NOMO-1 treated with dmso at 0.1 percent for 144 hours (cell line): ENCODE measurements at regions not wholly inside any gene's neighbourhood (a gene's known extent, or its start where the extent isn't known, plus 50 kb on each side); places are given as distances from the start of the nearest gene placed in this dataset.
"Not testable (repeated sequence)": the region's sequence is repeated elsewhere in the genome, so short reads cannot be mapped to it uniquely, and the experiment has no call there.

Experiments
- DNase-seq: peaks from one replicate; lab custom pipeline; 2025; ENCODE audit not compliant: unreplicated experiment; lab: John Stamatoyannopoulos, UW

DNA sequence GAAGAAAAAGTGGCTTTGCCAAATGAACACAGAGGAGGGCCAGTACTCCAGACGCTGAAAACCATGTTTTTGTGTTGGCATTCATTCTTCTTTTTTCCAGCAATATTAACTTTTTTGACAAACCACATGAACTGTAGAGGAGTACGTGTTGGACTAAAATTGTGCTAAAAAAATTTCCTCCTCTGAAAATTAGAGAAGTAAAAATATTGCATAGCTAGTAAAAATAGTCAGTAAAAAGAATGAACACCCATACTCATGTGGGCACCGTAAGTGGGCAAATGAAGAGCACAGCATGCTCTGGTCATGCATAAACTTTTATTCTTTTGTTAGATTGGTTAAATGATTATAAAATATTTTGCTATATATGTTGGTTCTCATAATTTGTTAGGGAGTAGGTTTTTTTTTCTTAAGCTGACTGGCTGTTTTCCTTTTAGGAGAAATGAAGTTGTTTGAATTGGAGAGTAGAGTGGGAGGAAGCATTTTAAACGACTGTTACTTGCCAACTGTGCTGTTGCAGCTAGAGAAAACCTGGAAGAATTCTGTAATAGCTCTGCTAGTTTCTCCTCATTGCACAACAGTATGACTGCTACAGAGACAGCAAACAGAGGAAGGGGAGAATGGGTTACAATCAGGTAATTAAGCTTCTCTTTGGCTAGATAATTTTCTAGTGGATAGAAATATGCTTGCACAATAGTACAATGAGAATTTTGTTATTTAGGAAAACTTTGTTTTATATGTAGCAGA, 222.4 kb downstream of the KCTD12 start:
- no peak for DNase-seq

DNA sequence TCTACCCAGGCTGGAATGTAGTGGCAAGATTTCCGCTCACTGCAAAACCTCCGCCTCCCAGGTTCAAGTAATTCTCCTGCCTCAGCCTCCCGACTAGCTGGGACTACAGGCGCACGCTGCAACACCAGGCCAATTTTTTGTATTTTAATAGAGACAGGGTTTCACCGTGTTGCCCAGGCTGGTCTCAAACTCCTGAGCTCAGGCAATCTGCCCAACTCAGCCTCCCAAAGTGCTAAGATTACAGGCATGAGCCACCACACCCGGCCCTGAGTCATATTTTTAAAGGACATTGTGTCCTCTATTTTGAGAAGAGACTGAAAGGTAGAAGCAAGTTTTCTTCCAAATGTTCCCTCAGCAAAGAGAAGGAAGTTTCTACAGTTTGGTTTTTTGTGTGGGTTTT, 227.1 kb downstream of the KCTD12 start:
- not testable (repeated sequence) for DNase-seq

DNA sequence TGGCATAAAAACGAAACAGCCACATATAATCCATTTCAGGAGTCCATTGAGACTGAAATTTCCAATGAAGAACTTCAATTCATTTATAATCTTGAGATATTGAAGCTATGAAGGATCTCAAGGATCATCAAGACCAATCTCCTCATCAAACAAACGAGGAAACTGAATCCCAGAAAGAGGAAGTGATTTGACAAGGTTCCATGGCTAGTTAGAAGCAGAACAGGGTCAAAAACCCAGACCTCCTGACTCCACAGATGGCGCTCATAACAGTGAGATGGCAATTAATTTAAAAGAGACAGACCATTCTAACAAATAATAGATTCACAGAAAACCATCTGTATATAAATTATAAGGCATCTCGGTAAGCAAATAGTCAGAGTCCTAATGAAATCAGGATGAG, 229.7 kb downstream of the KCTD12 start:
- peak; percentile 10 for DNase-seq

DNA sequence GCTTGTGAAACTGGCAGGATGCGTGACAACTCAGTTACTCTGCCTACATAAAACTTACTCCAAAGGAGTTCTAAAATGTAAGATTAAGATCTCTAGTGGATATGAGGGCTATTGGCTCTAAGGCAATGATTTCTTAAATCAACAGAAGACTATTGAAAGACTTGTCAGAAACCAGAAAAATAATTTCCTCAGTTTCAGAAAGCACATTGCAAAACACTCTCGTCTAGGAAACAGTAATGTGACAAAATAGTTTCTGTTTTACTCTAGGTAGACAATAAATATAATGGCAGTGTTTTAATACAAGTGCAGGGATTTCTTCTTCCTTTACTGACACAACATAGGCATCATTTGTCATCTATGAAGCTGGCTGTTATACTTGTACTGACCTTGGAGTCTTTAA, 230.1 kb downstream of the KCTD12 start:
- no peak for DNase-seq

DNA sequence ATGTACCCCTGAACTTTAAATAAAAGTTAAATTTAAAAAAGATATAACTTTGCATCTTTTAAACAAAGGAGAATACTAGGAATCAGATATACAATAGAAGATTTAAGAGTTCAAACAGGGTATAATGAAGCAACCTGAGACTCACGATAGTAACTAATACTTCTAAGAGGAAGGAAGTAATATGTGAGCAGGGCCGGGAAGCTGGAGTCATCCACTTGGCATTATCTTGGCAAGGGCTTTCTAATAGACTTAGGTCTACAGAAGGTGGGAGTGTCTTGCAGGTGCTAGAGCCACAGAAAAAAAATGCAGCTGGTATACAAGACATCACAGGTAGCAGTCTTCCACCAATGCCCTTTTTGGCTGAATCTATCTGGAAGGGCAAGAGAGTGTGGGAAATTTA, 231.9 kb downstream of the KCTD12 start:
- no peak for DNase-seq

DNA sequence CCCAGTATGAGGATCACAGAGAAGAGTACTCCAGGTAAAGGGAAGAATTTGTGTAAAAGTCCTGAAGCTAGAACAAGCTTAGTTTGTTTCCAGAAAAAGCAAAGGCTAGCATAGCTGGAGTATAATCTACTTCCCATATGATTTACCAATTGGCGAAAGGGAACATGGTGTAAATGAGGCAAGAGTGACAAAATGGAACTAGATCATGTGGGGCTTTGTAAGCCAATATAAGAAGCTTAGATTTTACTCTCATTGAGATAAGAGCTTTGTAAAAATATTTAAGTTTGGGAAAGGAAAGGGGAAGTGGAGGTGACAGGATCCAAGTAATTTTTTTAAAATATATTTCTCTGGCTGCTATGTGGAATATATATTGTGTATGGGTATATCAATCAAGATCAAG, 234.9 kb downstream of the KCTD12 start:
- DNase-seq, result no peak

DNA sequence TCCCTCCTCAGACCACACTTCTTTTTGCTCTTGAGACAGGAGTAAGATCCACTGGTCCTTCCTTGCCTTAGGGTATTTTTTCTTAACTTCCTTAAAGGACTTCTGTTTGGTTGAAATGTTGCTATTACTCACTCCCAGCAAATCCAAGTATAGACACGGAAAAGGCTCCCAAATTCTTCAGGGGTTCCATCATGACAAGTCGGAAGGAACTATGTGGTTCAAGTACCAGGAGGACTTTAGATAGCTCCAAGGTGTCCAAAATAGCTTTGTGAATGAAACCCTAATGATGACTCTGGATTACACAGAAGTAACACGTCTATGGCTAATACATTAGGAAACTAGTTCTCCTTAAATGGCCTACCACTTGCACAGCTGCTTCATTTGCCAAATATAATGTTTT, 238.7 kb downstream of the KCTD12 start:
- DNase-seq, result no peak

DNA sequence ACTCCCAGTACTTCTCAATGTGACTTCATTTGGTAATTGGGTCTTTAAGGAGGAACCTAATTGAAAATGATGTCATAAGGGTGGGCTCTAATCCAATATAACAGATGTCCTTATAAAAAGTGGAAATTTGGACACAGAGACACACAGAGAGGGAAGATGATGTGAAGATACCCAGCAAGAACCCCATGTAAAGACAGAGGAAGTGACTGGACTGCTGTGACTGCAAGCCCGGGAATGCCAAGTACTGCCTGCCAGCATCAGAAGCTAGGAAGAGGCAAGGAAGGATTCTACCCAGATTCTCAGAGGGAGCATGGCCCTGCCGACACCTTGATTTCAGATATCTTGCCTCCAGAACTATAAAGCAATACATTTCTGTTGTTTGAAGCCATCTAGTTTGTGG, 239.3 kb downstream of the KCTD12 start:
- DNase-seq, result no peak

DNA sequence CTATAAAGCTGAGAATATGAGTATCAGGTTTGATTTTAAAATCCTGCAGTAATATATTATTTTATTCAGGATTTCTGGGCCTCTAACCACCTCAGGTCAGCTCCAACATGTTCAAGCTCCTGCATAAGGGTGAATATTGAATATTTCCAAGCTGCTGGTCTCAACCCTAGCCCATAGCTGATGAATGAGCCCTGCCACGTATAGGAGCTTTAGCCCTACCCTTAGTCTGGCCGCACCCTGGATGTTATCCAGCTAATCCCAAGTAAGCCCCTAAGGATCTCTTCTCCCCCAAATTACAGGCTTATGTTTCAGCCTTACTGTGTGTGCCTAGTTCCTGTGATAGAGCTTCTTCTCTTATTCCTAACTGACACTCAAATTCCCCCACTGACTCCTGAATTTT, 240.6 kb downstream of the KCTD12 start:
- no peak for DNase-seq

DNA sequence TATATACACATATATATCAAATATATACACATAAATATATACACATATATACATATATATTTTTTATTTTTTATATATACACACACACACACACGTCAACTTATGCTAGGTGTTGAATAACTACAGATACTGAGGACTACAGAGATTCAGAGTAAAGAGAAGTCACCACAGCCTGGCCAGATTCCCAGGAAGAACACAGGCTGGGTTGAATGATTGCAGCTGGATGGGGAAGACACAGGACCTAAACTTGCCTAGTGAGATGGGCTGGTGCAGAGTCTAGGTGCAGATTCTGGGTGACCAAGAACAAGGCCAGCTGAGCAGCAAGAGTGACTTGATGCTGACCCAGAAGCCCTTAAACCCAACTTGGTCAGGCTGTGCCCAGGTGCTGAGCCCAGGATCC, 241.3 kb downstream of the KCTD12 start:
- no peak for DNase-seq

DNA sequence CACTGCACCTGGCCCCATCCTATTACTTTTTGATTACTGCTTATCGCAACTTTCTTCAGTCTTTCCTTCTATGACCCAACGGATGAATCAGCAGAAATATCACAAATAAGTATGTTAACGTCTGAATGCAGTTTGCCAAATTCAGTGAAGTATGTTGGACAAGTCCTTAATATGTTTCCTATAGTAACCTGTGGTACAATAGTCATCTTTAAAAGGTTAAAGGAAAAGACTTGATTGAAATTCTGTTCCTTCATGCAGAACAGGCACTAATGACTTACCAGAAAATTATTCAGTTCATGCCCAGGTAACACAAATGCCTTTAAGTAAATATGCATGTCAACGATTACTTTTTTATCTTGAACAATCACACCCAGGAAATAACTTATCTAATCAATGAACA, 242.6 kb downstream of the KCTD12 start:
- DNase-seq, result no peak

DNA sequence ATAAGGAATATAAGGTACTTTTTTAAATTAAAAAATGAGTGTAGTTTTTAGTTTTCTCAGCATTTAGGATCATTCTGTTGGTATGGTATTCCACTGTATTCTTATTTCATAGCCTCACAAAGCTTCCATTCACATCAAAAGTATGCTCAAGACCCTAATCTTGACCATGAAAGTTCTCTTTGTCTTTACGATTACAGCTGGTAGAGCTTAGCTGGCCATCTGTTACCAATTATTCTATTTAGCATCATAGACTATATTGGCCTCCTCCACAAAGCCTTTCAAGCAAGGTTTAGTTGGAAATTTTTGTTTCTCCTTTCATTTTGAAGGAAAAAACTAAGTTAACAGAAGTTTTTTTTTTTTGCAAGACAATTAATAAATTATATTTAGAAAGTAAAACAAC, 245.1 kb downstream of the KCTD12 start:
- no peak for DNase-seq

DNA sequence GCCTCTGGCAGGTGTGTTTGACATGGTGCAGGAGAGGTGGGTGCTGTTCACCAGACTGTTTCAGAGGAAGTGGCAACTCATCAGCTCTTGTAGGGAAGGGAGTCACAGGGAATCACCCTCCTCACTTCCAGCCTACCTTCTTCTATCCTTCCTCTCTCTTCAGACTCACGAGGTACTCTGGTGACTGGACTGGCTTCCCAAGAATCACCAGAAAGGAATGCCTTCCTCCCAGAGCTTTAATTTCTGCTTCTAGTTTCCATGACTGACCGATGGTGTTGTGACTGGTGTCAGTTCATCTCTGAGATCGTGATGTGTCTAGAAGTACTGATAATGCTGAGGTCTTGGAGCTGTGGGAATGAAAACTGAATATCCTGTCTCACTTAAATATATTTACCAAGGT, 247.3 kb downstream of the KCTD12 start:
- DNase-seq, result no peak

DNA sequence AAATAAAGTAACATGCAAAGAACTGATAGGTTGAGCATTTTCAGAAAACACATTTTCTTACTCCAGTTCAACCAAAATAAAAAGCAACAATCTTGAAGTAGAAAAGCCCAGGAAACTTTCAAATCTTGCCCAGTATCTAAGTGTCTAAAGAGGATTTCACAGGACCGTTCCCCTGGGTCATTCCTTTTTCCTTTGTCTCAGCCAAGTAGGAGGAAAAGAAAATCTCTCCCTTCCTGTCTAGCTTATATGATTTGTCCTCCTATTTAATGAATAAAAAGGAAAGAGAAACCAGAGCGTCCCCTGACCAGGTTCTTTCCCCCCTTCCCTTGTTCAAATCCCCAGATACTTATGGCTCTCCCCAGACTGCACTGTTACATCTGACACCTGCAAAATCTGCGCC, 248.0 kb downstream of the KCTD12 start:
- DNase-seq, result no peak

DNA sequence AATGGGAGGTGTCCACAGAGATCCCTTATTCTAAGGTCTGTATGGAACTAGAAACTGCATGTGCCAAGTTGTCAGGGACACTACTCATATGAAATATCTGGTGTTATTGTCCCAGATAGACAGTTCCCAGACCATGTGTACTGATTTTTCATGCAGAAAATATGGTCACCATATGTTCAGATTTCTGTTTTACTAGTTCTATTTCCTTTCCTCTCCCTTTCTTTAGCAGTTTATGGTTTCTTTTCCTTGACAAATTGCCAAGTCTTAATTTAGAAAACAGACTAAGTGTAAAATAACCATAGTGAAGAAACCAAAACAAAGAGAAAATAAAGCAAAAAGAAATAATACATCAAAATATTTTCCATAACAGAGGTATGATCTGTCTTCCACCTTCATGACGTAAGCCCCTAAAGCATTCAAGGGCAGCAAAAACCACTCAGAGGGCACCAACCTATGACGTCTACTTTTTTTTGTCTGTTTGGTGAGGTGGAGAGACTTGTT, 248.5 kb downstream of the KCTD12 start:
- DNase-seq, result no peak

DNA sequence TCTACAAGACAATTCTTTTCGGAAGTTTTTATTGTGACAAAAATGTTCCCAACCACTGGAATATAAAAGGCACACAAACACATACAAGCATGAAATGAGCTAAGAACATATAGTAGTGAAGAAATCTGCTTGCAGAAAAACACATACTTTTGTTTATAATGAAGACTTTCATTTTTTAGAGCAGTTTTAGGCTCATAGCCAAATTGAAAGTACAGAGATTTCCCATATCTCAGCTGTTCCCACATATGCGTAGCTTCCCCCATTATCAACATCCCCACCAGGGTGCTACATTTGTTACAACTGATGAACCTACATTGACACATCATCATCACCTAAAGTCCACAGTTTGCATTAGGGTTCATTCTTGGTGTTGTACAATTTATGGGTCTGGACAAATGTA, 249.4 kb downstream of the KCTD12 start:
- DNase-seq, result no peak

DNA sequence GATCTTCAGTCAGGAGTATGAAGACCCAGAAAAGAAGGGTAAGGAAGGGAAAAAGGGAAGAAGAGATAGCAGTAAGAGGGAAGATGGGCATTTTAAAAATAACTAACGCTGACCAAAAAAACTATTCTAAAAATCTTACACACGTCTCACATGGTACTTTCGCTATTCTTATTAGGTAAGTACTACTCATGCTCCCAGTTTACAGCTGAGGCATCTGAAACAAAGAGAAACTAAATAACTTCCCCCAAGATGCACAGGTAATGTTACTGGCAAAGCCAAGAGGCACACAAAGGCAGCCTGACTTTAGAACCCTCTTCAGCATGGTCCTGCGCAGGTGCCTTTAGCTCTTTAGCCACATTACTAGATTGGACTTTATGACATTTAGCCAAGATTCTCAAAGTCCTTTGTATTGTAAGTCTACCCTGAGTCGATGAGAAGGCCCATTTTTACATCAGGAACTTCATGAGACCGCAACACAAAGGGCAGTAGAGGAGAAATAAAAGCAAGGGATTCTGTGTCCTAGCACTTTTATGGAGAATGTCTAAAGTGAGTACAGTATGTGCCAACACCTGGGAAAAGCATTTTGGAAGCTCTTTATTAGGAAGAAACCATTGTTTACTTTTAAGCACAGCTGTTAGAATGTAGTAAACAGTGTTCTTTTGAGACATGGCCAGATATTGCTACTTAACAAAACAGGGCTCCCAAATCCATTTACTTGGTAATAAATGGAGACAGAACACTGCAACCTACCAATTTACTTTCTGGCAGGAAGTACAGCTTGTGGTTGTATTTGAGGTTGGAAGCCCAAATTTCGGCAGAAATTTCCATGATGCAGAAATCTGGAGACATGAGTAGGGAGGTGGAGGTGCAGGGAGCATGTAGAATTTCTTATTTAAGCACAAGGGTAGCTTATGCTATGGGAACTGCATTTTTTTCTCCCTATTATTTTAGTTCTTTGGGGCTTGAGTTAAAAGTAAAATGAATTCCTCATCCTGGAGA, 250.7 kb downstream of the KCTD12 start:
- no peak for DNase-seq

DNA sequence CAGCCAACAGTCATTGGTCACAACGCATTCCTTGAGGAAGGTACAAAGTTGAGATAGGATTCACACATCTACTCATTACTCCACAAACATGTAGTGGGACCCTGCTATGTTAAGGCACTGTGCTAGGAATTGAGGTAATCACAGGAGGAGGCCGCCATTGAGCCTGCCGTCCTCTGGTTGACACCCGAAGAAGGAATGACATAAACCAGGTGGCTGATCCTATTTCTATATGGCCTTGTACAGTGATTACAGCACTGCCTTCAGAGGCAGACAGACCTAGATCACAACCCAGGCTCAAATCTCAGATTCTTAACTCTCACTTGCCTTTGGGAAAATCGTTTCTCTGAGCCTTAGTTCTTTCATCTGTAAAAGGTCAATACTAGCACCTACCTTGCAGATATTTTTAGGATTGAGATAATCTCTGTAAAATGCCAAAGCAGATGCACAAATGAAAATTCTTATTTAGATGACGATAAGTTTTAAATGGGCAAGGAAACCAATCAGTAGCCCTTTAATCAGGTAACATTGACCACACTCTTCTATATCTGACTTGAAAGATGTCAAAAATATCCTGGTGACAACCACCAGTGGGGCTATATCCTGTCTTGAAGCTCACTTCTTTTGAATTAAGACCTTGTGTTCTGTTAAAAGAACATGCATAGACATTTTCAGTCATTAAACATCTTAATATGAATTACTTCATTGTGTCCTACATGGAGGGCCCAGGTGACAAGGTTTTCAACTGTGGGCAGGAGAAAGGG, 251.6 kb downstream of the KCTD12 start:
- DNase-seq, result no peak

DNA sequence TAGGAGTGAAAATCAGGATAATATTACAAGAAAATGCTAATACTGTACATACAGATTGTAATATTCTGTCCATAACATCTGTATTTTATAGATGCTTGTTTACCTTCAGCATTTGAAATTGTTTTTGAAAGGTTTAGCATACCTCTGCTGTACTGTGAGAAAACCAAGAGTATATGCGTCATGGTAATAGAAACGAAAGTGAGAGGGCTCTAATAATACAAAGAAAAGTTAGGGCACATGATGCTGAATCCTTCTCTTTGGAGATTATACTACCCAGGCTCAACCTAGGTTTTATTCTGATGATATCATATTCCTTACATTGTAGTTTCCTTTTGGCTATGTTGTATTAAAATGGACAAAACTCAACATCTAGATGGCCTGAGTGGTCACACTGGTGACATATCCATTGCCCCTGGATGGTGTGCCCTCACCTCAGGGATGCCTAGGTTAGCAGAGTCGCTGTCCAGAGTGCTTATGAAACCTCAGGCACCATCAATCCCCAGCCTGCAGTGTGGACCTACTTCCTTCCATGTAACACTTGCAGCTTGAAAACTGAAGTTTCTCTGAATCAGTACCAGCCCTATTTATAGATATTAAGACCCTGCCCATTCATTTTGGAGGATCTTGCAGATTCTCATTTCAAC, 253.7 kb downstream of the KCTD12 start:
- DNase-seq, result no peak

DNA sequence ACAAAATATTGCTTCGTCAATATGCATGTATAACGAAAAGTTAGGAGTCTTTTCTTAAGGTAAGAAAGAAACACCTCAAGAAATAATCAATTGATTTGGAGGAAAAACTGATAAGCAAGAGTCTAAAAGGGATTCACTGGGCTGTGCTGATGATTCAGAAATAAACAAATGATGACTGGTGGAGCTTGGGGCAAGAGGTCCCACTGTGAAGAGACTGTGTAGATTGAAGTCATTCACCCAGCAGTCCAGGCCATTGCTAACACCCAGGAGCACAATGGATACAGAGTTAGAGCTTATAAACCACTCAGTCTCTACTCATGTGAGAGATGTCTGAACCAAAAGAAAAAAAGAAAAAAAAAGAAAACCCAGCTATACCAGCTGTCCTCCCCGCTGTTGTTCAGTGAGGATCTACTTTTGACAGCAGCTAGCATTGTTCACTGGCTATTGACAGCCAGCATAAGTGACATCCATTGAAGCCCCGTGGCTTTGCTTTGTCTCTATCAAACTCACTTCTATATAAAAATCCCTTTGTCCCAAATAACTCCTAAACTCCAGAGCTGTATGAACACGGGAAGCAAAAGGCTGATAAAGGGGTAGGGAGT, 255.5 kb downstream of the KCTD12 start:
- DNase-seq, result no peak
